ENCODE measurements at regions not wholly inside any gene's neighbourhood (a gene's known extent, or its start where the extent isn't known, plus 50 kb on each side); places are given as distances from the start of the nearest gene placed in this dataset.
A peak's percentile ranks its signal among the peaks of the same experiment; 100 is the strongest.

DNA sequence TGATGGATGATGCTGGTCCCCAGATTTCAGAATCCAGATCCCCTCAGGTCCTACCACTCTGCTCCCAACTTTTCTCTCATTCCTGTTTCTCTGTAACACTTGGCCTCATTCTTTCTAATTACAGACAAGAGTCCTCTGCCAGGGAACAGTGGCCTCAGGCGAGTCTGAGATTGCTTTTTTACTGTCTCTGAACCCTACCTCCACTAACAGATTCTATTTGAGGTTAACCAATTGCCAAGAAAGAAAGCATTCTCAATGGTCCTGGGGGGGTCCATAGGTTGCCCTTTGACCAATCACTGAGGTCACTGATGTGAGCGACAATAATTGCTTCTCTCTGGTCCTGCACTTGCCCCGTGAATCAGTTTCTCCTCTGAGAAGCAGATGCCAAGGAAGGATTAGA lies 145.2 kb upstream of the TMEM108 start:
- no peak for DNase-seq

DNA sequence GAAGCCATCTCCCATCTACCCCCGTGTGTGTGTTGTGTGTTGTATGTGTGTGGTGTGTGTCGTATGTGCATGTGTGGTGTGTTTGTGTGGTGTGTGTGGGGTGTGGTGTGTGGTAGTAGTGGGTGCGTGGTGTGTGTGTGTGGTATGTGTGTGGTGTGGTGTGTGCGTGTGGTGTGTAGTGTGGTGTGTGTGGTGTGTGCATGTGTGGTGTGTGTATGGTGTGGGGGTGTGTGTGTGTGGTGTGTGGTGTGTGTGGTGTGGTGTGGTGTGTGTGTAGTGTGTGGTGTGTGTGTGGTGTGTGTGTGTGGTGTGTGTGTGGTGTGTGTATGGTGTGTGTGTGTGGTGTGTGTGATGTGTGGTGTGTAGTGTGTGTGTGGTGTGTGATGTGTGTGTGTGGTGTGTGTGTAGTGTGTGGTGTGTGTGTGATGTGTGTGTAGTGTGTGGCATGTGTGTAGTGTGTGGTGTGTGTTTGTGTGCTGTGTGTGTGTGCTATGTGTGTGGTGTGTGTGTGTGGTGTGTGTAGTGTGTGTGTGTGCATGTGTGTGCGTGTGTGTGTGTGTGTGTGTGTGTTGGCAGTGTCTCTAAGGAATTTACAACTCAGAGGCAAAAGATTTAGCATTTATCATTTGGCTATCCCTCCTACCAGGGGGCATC lies 156.3 kb upstream of the TMEM108 start:
- DNase-seq = no peak

DNA sequence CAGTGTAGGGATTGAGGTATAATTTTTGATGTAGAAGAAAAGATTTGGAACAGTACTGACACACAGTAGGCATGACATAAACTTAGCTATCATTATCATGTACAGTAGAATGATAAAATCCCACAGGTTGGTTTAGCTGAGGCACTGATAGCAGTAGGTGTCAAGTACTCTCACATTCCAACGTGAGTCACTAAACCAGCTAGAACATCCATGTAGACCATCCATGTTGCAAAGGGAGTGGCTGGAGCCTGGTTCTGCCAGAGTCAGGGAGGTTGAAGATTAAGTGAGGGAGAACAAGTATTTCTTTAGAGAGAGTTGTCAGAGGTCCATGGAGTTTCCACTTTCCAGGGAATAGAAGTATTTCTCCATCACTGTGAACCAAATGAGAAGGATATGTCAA lies 157.2 kb upstream of the TMEM108 start:
- DNase-seq = no peak

DNA sequence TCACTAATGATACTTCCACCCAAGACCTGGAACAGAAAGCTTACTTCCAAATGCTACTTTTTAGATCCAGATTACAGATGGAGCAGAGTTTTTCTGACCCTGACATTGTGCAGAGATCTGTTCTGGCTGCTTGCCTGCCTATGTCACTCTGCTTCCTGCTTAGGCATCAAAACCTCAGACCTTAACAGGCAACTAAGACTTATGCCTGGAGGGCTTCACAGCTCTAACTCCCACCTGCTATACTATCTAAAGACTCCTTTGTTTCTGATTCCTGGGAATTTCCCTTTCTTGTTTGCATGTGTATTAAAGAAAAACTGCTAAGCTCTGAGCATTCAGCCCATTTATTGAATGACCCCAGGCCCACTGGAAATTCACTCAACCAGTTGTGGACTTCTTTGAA lies 157.4 kb upstream of the NPHP3 start:
- no peak for DNase-seq

DNA sequence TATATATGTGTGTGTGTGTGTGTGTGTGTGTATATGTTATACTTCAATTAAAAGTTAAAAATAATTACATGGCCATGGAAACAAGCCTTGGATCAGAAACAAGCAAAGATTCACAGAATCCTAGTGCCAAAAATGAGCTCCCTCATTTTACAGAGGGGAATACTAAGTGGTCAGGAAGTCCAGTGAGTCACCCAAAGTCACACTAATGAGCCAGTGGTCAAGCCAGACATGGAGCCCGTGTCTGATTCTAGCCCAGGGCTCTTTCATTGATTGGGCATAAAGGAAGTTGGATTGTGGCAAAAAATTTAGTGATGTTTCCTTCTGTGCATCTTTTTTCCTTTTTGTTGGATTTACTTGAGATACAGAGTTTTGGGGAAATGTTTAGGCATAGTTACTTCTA lies 152.5 kb upstream of the NPHP3 start:
- DNase-seq = no peak

DNA sequence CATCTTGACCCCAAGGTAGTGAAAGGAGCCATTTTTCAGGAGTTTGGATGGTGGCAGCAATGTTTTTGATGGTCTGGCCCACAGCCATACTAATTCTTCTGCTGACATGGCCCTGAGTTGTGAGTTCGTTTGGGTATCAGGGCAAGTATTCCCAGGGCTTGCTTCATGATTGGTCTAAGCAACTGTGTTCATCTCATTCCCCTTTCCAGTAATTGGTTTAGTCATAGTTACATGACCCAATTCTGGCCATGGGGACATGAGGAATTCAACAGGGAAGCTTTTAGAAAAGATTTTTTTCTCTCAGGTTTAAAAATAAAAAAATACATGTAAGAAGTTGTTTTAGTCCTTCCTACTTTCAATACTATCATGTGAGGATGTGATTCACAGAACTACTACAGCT lies 150.5 kb upstream of the NPHP3 start:
- DNase-seq = no peak

DNA sequence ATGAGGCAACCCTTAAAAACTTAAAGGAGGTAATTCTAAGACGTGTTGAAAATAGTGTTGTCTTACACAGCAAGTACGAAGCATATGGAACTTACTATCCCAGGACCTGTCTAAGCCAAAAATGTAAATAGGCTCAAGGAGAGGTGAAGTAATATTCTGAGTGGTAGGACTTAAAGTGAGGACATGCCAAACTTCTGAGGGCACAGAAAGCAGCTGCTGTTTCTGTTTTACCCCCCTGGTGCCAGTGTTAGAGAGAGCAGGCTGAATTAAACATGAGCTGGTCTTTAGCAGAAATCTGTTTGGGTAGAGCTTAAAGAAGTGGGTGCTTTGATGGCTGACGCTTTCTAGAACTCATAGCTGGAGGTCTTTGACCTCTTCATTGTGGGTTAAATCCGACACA lies 149.7 kb upstream of the NPHP3 start:
- DNase-seq = no peak

DNA sequence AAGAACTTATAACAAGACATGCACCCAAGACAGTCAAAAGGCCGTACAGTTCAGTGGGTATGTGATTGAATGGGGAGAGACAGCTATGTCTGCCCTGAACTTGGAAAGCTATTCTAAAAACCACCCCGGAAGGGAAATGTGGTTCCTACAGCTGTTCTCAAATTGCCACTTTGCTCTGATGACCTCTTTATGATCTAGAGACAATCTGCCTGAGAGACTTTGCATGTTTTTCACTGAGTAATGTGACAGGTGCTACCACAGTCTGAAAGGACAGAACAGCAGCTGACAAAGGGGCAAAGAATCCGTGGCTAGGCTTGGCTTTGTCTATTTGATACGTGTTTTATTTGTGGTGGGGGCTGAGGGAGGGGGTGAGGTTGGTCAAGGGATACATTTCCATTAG lies 148.3 kb upstream of the NPHP3 start:
- peak; percentile 61 for DNase-seq

DNA sequence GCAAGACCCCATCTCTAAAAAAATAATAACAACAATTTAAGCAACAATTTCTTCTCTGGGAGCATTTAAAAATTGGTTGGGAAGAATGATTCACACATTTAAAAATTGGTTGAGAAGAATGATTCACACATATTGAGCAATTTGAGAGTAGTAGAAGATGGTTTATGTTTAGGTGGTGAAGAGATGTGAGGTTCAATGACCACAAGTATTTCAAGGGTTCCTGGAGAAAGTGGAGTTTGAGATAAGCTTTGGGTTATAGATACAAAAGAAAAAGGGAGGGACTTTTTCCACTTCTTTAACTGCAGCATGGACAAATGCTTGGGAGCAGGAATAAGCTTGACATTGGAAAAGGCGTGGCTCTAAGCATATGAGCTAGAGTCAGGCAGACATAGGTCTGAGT lies 145.7 kb upstream of the NPHP3 start:
- no peak for DNase-seq

DNA sequence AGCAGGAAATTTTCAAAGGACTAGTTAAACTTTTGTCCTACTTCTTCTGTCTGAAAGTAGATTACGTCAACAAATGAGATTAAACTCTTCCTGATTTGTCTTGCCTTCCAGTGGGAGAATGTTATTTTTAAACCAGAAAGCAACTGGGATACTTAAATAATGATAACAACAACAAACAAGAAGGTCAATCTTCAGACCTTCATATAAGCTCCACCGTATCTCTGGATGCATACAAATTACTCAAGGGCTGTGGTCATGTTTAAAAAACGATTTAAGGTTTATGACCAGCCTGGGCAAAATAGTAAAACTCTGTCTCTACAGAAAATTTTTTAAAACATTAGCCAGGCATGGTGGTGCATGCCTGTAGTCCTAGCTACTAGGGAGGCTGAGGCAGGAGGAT lies 145.3 kb upstream of the NPHP3 start:
- no peak for DNase-seq

DNA sequence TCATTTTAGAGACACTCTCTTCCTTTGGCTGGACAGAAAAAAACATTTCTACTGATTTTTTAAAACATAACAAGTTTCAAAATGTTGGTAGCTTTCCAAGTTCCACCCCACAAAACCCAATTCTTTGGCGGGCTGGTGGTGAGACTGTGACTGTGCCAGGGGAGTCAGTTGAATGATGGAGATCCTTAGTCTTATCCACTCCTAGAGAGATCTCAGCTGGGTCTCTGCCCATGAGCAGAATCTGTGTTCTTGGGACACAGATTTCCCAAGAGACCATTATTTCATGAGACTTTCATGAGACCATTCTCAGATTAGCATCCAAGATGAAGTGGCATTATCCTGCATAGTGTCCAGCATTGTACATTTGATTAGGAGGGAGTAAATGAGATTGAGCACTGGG lies 135.1 kb upstream of the NPHP3 start:
- no peak for DNase-seq

DNA sequence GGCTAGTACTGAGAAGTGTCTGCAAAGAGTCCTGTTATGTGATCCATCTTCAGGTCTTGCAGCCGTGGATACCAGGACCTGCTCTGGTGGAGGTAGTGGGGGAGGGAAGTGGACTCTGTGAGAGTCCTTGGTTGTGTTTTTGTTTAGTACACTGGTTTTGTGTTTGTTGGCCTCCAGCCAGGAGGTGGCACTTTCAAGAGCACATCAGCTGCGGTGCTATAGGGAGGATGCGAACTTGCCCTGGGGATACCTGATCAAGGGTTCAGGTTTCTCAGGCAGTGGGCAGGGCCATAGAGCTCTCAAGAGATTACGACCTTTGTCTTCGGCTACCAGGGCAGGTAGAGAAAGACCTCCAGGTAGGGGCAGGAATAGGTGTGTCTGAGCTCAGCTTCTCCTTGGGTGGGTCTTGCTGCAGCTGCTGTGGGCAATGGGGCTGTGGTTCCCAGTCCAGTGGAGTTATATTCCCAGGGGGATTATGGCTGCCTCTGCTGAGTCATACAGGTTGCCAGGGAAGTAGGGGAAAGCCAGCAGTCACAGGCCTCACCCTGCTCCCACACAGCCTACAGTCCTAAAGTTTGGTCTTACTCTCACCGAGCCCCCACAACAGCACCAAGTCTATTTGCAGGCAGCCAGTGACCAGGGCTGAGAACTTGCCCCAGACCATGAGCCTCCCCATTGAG lies 132.8 kb upstream of the NPHP3 start:
- peak; percentile 63 for DNase-seq

DNA sequence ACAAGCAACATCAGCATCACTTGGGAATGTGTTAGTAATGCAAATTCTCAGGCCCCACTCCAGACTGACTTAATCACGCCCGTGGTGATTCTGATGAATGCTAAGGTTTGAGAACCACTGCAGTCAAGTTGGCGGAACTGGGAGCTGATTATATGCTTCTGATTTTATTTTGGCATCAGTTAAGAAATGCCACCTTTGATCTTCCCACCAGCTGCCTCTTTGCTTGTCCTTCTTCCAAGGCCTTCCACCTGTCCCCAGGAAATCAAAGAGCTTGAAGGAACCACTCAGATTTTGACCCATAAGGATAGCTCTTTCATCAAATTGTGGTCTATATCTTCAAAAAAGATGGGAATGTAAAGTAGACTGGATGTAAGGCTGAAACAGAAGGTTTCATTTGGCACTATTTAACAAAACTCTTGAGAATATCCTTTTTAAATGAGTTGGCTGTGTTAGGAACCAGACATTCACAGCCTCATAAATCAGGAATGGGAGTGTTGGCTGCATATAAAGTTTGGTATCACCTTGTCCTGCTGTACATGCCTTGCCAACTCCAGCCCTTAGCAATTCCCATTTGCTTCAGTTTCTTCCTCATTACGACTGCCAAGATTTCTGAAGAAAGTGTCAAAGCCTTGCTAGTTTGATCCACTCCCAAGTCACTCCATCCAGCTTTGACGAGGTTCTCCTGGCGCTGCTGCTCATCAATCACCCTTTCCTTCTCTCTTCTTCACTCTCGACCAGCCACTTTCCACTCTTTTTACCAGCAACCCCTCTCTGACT lies 125.8 kb upstream of the NPHP3 start:
- no peak for DNase-seq

DNA sequence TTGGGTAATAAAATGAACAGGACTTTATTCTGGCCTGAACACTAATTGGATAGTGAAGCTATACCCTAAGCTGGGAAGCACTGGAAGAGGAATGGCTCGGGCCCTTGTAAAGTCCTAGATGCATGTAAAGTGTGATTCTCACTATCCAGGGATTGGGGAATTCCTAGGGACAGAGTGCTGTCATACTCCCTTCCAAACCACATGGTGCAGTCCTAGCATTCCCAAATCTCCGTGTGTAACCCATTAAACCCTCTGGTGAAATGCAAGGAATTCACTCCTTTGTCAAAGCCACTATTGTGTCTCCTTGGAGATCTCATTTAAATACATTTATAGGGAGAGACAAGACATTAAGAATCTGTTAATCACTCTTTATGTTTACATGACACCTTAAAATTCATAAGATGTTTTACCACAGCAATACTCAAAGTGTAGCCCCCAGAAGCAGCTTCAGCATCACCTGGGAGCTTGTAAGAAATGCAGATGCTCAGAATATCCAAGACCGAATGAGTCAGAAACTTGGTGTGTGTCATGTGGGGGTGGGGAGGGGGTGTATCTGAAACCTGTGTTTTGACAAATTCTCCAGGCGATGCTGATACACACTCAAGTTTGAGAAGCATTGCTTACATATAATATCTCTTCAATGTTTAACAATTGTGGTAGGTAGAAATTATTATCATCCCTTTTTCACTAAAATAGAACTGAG lies 121.8 kb upstream of the NPHP3 start:
- no peak for DNase-seq

DNA sequence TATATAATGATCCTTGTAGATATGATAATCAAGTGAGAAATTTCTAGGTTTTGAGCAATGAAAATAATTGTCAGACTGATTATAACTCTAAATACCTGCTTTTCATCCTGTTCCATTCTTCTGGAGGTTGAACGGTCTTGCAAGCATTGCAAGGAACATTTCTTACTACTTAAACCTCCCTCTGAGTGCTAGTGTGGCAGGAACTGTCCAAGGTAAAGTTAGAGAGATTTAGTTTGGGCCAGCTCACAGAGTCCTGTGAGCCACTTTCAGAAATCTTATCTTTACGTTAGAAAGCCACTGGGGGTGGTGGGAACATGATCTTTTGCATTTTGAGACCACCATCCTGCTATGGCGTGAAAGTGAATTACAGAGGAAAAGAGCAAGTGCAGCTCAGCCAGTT lies 121.1 kb upstream of the NPHP3 start:
- no peak for DNase-seq

DNA sequence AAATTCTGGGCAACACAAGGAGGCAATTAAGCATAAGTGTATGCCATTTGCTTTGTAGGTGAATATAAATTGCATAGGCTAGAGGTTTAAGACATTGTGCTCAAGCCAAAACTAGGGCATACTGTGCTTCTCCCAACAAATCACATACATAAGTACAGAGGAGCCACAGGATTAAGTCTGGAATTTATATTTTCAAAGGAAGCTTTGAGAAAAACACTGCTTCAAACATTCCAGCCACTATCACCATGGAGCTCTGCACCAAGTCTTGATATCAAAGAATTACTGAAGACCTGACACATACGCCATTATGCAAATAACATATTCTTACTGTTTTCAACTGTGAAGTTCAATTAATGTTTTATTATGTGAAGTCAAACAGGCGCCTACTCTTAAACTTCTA lies 119.4 kb upstream of the NPHP3 start:
- no peak for DNase-seq

DNA sequence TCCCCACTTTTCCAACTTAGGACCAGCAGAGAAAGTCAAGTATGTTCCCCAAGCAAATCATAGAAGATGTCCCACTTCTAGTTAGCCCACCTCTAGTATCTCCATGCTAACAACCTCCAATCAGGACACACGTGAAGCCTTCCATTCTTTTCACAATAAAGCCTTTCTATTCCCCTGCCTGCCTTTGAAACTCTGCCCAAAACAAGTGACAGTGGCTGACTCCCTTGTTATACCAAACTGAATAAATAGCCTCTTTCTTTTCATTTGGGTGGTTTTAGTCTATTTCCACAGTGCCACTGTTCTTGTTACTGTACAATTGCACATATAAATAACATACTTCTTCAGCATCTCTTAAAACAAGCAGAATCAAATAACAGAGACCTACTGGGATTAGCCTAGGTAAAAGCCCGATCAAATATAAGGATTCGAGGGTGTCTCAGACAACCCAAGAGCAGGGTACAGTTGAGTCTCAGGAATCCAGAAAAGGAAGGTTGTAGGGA lies 118.0 kb upstream of the NPHP3 start:
- DNase-seq = no peak

DNA sequence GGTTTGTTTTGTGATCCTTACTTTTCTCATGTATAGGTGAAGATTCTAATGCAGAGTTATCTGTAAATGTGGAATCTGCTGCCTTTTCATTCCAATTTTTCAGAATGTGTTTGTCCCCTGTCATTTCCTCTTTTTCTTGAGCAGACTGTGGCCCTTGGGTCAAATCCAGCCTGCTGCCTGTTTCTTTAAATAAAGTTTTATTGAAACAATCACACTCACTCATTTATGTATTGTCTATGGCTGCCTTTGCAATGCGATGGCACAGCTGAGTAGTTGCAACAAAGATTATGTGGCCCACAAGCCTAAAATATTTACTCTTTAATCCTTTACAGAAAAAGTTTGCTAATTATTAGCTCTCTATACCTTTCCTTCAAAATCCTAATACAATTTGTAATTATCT lies 116.3 kb upstream of the NPHP3 start:
- DNase-seq = no peak

DNA sequence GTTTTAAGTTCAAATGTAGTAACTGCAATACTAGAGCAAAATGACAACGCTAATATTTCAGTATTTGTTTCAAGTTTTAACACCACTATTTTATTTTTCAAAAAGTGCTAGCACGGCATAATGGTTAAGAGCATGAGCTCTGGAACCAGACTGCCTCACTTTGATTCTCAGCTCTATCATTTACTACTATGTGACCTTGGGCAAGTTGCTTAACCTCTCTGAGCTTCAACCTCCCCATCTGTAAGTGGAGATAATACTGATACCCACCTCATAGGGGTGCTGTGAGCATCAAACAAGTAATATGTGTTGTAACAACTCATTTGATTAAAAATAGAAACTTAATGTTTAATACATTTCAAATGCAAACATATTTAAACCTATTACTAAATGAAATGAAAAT lies 115.4 kb upstream of the NPHP3 start:
- DNase-seq = no peak

DNA sequence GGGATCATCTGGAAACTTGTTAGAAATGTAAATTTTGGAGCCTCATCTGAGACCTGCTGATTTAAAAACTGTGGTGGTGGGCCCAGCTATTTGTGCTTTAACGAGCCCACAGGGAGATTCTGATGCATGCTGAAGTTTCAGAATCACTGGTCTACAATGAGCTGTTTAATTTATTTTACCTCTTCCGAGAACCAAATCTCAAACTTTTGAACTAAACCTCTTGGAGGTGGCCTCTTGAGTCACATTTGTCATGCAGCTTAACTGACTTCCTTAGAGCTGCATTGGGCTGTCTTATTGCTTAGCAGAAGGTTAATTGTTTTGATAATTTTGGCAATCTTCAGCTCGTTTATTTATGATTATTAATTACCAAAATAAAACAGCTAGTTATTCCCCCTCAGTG lies 112.1 kb upstream of the NPHP3 start:
- no peak for DNase-seq

DNA sequence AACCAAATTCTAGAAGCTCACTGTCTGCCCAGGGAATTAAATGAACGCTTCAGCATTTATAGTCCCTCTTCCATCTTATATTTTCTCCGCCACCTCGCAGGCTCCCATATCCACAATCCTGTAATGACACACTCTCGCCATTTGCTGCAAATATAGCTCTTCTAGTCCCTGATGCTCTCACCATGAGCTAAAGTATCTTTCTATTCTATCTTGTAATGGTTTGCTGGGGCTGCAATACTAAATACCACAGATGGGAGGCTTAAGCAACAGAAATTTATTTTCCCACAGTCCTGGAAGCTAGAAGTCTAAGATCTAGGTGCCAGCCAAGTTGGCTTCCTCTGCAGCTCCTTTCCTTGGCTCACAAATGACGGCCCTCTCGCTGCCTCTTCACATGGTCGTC lies 106.9 kb upstream of the NPHP3 start:
- DNase-seq = no peak

DNA sequence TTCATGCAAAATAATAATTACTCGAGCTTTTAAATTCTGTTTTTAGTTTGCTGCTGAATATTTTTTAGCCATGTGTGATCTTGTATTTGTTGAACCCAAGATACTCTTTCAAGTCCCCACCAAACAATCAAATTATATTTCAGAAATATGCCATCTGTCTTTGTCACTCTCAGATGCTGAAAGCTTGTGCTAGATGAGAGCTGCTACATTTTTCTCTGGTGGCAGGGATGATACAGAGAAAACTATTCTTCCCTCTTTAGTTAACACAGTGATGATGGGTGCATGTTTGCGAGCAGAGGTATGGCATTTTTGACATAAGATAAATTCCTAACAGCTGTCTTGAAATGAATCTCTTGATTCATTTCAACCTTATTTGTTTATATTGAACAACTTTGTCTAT lies 100.6 kb upstream of the NPHP3 start:
- DNase-seq = no peak

DNA sequence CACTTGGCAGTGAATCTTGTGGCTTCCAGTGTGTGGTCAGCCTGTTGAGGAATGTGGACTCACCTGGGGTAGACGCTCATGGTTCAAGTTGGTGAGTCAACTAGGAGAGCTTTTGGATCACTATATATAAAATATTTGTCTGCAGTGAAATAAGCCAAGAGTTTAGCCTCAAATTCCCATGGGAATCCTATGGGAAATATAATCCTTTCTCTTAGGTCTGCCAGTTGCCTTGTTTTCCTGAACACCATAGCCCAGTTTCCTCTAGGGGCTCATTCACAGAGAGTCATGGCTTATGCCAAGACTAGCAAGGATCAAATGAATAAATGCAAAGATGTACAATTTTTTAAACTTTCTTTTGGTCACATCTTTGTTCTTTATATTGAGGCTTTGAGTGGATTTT lies 100.1 kb upstream of the NPHP3 start:
- no peak for DNase-seq

DNA sequence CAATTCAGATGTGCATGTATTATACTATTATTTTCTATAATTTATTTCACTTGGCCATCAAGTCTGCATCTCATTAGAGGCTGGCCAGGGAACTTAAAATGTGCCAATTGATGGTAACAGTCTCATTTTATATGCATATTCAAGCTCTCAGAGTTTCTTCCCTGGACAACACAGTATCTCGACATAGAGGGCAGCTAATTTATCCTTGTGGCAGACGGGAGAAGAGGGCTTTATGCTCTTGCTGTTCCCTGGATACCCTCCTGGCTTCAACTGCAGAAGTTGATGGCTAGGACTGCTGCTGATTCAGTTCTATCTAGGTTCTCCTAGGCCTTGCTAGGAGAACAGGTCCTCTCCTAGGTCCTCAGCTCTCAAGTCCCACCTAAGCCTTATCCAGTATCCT lies 99.1 kb upstream of the NPHP3 start:
- no peak for DNase-seq
